ENCODE measurements at regions not wholly inside any gene's neighbourhood (a gene's known extent, or its start where the extent isn't known, plus 50 kb on each side); places are given as distances from the start of the nearest gene placed in this dataset.

- TF ChIP-seq POLR2A (IDR thresholded peaks at IDR 0.05) (no peak), CTCF (IDR thresholded peaks at IDR 0.05) (no peak)
Measured at GRCh38 chr15:95032156-95032555, 800.8 kb downstream of the MCTP2 start.
